HPDE6-E6E7 (cell line): ENCODE measurements at regions not wholly inside any gene's neighbourhood (a gene's known extent, or its start where the extent isn't known, plus 50 kb on each side); places are given as distances from the start of the nearest gene placed in this dataset.

Source experiments
- DNase-seq: peaks from one replicate; pipeline ENCODE4 v3.0.0; 2011; ENCODE audit warnings: missing footprints; ENCODE audit errors: extremely low spot score

- DNase-seq: no peak
Observed at GRCh38 chr7:108973075-108973474, 403.4 kb downstream of the DNAJB9 start.

DNA sequence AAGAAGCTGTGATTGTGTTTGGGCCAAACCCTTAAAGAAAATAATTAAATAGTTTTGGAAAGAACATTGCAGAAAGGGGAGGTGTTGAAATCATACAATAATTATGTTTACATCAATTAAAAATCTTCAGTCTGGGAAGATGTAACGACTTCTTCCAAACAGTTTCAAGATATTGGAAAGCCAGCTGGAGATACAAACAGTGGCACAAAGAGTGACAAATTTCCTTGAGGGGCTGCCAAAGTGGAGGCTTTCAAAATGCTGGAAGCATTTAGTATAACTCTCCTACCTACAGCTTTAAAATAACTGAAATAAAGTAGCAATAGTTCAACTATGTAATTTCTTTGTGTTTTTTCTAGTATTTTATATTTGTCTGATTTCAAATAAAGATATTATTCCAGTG is 405.0 kb downstream of the DNAJB9 start:
- no peak for DNase-seq

DNA sequence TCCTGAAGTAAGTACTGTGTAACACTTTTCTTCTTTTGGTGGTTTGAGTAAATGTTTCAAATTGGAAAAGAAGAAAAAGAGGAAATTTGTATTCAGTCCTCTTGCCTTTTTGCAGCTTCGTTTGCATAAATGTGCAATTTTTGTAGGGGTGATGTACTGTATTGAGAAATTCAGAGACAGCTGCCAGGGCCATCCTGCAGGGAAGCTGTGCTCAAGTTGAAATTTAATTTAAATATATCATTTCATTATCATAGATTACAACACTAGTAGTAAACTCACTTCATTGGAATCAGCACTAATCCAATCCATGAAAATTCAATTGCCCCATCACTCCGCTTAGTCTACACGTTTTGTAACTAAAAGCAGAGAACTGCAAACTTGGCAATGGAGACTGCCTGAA is 415.4 kb downstream of the DNAJB9 start:
- no peak for DNase-seq

DNA sequence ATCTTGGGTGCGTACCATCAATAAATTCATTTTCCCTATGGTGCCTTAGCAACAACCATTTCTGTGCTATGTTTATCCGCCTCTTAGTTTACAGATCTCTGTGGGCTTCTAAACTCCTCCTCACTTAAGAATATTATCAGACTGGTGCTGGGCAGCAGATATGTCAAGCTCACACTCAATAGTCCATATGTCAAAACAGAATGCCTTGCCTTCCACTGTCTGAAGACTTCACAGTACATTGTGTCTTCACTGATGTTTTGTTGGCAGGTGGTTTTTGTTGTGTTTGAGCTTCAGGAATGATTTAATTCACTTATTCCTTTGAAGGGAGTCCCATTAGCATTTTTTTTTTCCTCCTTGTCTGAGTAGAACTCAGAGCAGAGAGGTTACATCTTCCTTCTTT is 419.6 kb downstream of the DNAJB9 start:
- no peak for DNase-seq

GRCh38 chr7:108997480-108997879 is 427.8 kb downstream of the DNAJB9 start:
- no peak for DNase-seq

GRCh38 chr7:109003742-109004141 is 434.1 kb downstream of the DNAJB9 start:
- DNase-seq: peak; percentile 1

- DNase-seq: no peak
Observed at GRCh38 chr7:109009636-109010035, 440.0 kb downstream of the DNAJB9 start.

GRCh38 chr7:109020251-109020650 is 450.6 kb downstream of the DNAJB9 start:
- DNase-seq: no peak

DNA sequence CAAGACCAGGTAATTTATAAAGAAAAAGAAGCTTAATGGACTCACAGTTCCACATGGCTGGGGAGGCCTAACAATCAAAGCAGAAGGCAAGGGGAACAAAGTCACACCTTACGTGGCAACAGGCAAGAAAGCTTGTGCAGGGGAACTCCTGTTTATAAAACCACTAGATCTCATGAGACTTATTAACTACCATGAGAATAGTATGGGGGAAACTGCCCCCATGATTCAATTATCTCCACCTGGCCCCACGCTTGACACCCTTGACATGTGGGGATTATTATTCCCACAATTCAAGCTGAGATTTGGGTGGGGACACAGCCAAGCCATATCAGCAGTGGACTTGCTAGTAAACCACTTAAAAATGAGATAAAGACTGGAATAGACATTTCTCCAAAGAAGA is 451.7 kb downstream of the DNAJB9 start:
- DNase-seq: no peak

GRCh38 chr7:109029866-109030265 is 460.2 kb downstream of the DNAJB9 start:
- DNase-seq: no peak

- DNase-seq: no peak
Observed at GRCh38 chr7:109044691-109045090, 475.0 kb downstream of the DNAJB9 start.

DNA sequence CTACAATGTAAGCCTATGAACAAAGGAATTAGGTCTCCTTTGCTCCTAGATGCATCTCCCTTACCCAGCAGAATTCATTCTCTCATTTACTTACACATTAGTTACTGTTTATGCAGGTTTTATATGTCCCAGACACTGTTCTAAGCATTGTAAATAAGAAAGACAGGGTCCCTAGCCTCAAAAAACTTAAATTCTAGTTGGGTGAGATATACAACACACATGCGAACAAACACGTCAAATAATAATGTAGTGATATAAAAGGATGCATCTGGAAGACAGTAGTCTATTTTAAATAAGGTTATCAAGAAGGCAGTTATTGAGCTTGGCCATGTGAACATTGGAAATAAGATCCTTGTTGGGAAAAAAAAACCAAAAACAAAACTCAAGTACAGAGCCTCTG is 479.7 kb downstream of the DNAJB9 start:
- DNase-seq: no peak

GRCh38 chr7:109059089-109059488 is 489.4 kb downstream of the DNAJB9 start:
- DNase-seq: no peak

GRCh38 chr7:109062798-109063197 is 493.1 kb downstream of the DNAJB9 start:
- no peak for DNase-seq

- DNase-seq: no peak
Observed at GRCh38 chr7:109073543-109073942, 503.9 kb downstream of the DNAJB9 start.

DNA sequence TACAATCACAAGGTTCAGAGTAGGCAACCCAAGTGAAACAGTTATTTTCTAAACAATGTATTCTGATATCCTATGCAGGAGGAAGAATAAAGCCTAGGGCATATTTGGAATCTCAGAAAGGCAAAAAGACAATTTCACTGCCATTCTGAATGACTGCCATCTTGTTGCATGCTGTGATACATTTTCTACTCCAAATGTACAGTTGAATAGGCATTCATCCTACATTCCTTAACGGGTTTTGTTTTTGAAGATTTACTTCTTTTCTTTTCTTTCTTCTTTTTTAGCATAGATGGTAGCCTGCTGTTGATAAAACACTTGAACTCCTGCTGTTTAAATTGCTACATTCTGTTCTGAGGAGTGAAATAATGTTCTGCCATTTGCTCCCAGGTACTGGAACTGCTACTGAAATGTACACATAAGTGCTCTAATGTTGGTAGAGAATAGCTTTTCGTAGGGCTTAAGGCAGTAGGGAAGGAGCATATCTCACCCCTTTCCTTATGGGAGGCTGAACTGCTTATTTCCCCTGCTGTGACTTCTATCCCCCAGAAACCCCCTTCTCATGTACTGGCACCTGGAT is 506.8 kb downstream of the DNAJB9 start:
- DNase-seq: no peak

- no peak for DNase-seq
Observed at GRCh38 chr7:109091042-109091441, 521.4 kb downstream of the DNAJB9 start.

GRCh38 chr7:109092268-109092667 is 522.6 kb downstream of the DNAJB9 start:
- no peak for DNase-seq

GRCh38 chr7:109101332-109101731 is 531.7 kb downstream of the DNAJB9 start:
- no peak for DNase-seq

- DNase-seq: no peak
Observed at GRCh38 chr7:109109558-109109957, 539.9 kb downstream of the DNAJB9 start.

GRCh38 chr7:109111086-109111485 is 541.4 kb downstream of the DNAJB9 start:
- DNase-seq: no peak

DNA sequence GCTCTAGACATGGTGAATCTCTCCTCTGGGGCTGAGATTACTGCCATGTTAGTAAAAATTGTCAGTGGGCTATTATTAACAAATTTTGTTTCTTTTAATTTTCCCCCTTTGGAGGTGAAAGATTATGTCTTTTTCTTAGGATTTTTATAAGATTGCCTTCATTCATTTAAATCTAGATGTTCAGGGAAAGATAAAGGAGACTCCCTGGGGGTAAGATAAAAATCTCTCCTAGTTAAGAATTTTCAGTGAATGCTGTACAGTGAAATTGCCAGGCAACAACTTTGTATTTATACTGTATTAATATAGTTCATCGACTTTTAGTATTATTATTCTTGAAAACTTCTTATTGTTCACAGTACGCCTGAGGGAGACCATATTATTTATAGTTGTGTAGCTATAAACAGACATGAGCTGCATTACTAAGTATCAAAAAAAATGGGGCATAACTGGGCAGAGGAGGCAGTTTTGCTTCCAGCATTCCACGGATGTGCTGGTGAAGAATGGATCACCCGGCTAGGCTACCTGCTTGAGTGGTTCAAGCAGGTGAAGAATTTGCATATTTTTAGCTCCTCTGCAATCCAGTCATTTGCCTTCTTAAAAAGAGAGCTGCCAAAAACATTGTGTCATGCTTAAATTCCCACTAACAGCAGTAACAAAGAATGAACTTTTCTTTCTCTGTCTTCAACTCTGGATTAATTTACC is 552.1 kb downstream of the DNAJB9 start:
- DNase-seq: no peak

DNA sequence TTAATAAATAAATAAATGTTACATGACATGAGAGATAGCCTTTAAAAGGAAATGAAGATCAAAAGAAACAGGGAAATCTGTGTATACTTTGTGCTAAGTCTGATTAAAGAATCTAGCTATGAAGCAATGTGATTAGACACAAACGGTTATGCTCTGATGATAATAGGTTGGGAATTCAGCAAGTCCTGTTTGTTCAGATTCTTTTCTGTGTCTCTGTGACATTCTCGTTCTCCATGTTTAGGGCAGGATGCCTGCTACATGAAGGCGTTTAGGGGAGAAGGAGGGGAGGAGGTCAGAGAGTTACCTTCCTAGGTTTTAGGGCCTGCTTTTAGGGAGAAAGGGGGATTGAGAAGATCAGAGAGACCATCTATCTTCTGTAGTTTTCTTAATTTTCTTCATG is 555.3 kb downstream of the DNAJB9 start:
- DNase-seq: no peak
